ENCODE measurements at regions not wholly inside any gene's neighbourhood (a gene's known extent, or its start where the extent isn't known, plus 50 kb on each side); places are given as distances from the start of the nearest gene placed in this dataset.

DNA sequence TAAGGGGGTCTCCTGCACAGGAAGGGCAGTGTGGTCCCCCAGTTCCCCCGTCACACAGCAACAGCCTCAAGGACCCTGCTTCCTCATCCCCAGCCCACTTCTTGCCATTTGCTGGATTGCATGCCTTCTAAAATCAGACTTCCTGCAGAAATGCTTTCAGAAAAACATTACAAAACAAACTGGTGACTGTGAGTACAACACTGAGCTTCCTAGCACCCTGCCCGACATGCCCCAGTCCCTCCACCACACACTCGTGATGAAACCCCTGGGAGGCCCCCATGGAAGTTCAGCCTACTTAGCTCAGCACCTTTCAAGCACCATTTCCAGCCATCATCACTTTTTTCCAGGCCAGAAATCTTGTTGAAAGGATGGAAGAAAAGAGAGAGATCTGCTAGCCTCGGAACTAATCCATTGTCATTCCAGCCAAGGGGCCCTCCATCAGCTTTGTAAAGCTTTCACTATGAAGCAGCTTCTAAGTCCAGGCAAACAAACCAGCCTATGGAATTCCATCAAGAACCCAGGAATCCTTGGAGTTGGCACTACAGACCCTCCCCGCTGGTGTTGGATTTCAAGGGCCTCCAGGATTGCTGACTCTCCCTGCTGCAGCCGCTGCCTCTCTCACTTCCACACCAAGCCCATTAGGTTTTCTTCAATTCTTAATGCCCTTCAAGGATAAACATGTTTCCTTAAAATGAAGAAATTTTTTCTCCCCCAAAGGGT lies 114.6 kb downstream of the C5orf15 start:
- no peak for DNase-seq

DNA sequence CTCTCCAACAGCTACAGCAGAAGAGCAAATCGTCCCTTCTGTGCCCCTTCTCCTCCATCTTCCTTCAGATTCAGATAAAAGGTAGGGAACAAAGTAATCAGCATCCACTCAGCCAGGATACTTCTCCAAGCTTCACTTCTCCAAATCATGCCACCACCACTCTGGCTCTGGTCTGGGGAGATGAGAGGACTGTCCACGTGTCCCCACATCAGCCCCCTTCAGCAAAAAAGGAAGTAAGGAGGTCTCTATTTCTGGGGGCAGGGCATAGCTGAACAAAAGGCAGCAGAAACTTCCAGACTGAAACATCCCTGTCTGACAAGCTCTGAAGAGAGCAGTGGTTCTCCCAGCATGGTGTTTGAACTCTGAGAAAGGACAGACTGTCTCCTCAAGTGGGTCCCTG lies 116.9 kb downstream of the C5orf15 start:
- no peak for DNase-seq

- no peak for DNase-seq
Measured at GRCh38 chr5:133850811-133851210, 117.6 kb downstream of the C5orf15 start.

GRCh38 chr5:133849116-133849515 lies 119.3 kb downstream of the C5orf15 start:
- no peak for DNase-seq

- DNase-seq = no peak
Measured at GRCh38 chr5:133848341-133848811, 120.0 kb downstream of the C5orf15 start.

DNA sequence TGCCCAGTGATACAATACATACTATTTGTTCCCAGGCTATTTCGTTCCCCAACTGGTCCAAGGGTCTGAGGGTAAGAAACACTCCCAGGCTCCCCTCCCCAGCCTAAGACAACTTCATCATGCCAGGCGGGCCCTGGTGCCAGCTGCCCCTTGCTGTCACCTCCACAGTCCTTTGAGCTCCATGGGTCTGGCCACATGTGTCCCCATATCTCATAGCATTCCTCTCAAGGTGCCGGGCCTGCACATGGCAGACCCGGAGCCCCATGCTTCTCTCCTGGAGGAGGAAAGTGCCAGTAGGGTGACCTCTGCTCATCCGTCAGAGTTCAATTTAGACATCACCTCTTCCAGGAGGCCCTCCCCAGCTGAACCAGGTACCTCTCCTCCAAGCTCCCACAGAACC lies 120.5 kb downstream of the C5orf15 start:
- no peak for DNase-seq

- no peak for DNase-seq
Measured at GRCh38 chr5:133847301-133847700, 121.1 kb downstream of the C5orf15 start.

- DNase-seq = no peak
Measured at GRCh38 chr5:133846478-133847226, 121.8 kb downstream of the C5orf15 start.

GRCh38 chr5:133845271-133845670 lies 123.2 kb downstream of the C5orf15 start:
- no peak for DNase-seq

GRCh38 chr5:133844836-133845235 lies 123.6 kb downstream of the C5orf15 start:
- DNase-seq = no peak

DNA sequence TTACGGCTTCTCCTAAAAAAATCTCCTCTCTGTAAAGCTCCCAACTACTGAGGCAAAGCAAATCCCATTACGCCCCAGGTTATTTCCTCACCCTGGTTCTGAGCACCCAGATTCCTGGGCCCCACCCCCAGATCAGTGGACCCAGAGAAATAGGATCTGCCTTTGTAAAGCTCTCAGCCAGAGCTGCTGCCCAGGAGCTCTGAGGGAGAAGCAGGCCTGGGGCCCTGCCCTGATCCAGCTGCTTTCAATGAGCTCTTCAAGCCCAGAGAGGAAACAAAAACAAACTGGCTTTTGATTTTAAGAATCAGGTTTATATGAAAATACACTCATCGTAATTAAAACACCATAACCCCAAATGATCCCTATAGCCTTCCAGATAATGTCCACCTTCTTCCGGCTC lies 124.5 kb downstream of the C5orf15 start:
- no peak for DNase-seq

DNA sequence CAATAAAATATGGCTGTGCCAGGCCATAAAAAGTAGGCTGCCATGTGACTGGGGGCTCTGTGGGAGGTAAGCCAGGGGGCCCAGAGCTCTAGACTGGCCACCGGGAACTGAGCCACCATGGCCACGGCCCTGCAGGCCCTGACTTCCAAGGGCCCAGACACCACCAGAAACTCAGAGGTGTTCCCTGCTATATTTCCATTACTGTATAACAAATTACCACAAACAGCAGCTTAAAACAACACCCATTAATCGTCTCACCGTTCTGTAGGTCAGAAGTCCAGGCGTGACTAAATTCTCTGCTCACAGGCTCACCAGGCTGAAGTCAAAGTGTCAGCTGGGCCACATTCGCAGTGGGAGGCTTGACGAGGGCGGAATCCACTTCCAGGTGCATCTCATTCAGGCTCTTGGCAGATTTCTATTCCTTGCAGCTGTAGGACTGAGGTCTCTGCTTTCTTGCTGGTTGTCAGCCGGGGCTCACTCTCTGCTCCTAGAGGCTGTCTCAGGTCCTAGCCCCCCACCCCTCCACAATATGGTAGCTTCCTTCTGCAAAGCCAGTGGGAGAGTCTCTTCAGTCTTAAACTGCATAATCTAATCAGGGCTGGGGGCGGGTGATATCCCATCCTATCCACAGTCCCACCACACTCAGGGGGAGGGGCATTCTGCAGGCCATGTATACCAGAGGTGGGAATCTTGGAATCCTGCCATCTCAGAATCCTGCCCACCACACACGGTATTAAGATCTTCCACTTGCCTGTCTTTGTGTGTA lies 125.4 kb downstream of the C5orf15 start:
- DNase-seq = no peak

DNA sequence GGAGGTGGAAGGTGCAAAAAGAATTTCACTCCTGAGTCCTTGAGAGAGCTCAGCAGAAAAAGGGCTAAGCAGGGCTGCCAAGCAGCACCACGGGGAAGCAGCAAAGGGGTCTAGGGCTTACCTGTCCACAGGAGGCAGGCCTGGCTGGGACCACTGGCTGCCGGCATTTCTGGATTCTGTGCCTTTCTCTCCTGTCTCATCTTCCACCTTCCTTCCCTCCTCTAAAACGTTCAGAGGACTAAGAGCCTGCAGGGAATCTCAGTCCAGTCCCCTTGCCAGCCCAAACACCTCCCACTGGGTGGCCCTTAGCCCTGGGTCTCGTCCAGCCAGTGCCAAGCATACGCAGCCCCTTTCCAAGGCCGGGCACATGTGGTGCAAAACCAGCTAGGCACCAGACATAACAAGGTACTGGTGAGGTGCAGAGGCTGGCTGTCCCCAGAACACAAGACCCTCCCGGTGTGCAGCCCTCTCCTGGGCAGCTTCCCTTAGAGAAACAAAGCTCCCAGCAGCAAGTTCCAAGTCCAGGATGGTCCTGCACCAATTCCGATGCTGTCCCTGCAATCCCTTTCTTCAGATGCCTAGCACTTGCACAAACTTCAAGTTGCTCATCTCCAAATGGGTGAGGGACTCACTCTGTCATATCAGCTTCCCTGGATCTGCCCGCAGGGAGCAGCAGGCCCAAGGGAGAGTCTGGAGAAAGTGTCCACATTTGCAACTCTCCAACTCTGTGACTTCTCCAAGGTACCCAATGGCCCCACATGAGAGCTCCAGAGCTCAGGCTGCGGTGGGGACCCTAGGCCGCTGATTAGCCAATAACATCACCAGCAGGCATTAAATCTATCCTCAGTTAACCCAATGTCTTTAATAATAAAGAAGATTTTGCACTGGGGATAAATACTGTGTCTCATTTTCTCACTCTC lies 126.3 kb downstream of the C5orf15 start:
- no peak for DNase-seq

- no peak for DNase-seq
Measured at GRCh38 chr5:133840168-133840567, 128.3 kb downstream of the C5orf15 start.

DNA sequence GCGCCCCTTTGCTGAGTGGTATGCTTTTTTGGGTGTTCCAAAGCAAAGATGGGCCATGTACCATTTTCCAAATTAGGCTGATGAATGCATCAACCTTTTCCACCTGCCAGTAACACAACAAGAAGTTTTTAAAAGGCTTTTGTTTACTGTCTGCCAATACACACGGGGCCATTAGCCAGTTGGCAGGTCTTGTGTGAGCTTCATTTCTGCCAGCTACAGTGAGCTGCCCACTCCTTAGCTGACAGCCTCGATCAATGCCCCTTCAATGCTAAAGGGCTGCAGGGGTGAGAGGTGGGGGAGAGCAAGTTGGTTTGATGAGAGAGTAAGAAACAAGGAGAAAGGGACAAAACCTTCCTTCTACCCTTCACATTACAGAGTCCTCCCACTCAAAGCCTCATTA lies 128.7 kb downstream of the C5orf15 start:
- DNase-seq = no peak

DNA sequence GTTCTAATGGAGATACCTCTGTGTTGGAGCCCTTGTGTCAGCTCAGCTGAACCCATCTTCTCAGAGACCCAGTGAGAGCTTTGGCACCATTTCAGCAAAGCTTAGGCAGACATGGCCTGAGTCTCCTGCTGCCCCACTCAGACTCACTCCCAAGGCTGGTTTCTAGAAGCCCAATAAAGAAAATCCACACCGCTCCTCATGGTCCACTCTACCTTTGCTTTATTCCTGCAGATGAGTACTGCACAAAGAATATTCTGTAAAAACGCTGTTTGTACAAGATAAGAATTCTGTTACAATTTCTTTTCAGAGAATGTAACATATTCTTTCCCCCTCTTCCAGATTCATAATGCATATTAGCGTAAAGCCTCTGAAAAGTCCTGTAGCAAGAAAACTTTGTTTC lies 129.3 kb downstream of the C5orf15 start:
- DNase-seq = no peak

- DNase-seq = no peak
Measured at GRCh38 chr5:133838286-133838685, 130.1 kb downstream of the C5orf15 start.

DNA sequence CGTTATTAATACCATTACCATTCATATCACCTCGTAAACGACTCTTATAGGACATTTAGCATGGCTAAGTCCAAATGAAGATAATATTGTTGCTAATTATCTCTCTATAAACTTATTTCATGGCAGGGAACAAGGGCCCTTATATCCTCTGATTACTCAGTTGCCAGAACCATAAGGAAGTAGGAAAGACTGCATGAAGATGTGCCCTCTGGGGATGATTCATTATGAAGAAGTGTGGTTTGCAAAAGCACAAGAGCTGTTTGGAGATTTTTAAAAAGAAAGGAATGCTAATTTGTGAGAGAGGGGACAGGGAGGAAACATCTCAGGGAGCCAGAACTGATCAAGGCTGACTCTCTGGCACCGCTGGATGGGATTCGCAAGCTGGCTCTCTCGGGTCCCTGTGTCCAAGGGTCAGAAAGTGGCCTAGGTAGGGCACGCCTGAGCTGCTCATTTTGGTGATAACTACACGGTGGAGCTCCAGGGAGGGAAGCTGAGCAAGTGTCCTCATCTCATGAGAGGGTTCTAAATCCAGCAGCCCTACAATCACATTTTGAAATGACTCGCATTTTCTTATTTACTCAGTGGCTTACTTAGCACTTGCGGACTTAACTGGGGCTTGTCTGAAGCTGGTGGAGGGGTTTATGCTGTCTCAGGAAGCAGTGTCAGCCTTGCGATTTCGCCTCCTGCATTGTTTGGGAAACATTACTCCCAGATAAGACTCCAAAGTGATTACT lies 136.8 kb downstream of the C5orf15 start:
- DNase-seq = no peak

GRCh38 chr5:133830911-133831310 lies 137.5 kb downstream of the C5orf15 start:
- no peak for DNase-seq

GRCh38 chr5:133830281-133830680 lies 138.1 kb downstream of the C5orf15 start:
- DNase-seq = no peak

- no peak for DNase-seq
Measured at GRCh38 chr5:133829786-133830185, 138.6 kb downstream of the C5orf15 start.

DNA sequence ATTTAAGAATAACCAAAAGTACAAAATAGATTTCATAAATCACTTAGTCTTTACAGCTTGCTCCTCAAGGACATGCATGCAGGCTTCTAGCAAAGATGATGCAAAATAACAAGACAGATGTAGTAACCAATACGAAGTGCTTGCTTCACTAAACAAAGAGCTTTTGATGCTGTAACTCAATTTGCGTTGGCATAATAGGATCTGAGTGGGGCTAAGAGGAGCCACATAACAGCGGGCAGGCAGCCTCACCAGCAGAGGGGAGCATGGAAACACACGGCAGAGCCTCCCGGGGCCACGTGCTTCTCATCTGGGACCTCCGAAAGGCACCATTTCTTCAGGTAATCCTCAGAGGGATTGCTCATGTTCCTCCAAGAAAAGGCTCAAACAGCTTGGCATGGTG lies 139.7 kb downstream of the C5orf15 start:
- no peak for DNase-seq

Data from NCI-H748 treated with DMSO at 0.1 percent for 48 hours (cell line).